22Rv1 (cell line): ENCODE measurements at regions not wholly inside any gene's neighbourhood (a gene's known extent, or its start where the extent isn't known, plus 50 kb on each side); places are given as distances from the start of the nearest gene placed in this dataset.

Experiments
- H3K27ac ChIP-seq: fragments of 450-650 bp; 2 replicates; pipeline ENCODE4 v1.5.1; 2017
- ZFX ChIP-seq: fragments of 450-650 bp; IDR thresholded peaks from 2 replicates; pipeline ENCODE4 v1.6.1; 2017; ENCODE audit warnings: antibody characterized with exemption, borderline replicate concordance
- TF ChIP-seq, protein P1 (sequence below): fragments of 450-650 bp; IDR thresholded peaks from 2 replicates; pipeline ENCODE4 v1.5.1; 2017; ENCODE audit warnings: mild to moderate bottlenecking

DNA sequence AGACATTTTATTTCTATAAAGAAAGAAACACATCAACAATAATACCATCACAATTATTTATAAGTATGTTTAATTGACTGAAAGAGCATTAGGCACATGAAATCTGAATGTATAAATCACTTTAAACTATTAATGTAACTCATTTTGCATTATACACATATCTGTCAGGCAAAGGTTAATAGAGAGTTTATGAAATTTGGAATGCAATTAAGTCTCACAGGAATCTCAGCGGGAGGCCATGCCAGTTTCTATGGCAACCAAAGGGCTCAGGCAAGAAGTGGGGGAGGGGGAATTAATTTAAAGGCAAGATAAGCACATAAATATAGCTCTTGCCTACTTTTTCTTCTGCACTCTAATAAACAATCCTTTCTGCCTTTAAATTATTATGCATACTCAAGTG is 152.6 kb downstream of the SLC16A9 start:
- no peak overlapping the region for H3K27ac ChIP-seq
- TF ChIP-seq, protein P1, sequence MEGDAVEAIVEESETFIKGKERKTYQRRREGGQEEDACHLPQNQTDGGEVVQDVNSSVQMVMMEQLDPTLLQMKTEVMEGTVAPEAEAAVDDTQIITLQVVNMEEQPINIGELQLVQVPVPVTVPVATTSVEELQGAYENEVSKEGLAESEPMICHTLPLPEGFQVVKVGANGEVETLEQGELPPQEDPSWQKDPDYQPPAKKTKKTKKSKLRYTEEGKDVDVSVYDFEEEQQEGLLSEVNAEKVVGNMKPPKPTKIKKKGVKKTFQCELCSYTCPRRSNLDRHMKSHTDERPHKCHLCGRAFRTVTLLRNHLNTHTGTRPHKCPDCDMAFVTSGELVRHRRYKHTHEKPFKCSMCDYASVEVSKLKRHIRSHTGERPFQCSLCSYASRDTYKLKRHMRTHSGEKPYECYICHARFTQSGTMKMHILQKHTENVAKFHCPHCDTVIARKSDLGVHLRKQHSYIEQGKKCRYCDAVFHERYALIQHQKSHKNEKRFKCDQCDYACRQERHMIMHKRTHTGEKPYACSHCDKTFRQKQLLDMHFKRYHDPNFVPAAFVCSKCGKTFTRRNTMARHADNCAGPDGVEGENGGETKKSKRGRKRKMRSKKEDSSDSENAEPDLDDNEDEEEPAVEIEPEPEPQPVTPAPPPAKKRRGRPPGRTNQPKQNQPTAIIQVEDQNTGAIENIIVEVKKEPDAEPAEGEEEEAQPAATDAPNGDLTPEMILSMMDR: no peak
- no peak for TF ChIP-seq ZFX

DNA sequence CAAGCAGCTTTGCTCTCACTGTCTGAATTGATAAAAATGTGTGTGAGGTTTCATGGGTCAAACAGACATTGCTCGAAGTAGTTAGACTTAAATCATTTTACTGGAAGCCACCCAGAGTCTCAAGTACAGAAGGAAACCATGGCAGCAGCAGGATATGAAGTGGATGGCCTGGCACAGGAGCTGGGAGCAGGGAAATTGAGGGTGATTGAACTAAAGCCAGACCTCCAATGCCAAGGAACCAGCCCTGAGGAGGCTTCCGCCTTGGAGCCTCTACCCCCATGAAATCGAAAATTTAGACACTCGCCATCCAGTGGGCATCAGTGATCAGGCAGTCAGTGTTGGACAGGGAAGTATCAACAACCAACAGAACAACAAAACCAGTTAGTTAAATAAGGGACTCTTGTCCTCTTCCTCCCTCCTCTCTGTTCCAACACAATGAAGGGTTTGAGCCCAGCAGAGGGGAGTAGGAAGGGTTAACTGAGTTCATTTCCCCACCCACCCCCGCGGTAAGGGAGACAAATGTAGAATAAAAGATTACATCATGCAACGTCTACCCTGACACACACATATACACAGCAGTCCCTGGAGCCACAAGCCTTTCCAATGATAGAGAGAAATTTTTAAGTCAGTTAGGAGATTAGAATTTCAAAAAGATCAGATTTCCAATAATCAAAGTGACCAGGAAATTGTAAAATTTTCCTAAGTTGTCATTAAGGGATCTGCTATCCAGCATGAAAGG is 156.3 kb downstream of the SLC16A9 start:
- TF ChIP-seq, protein P1: no peak
- no peak for TF ChIP-seq ZFX

DNA sequence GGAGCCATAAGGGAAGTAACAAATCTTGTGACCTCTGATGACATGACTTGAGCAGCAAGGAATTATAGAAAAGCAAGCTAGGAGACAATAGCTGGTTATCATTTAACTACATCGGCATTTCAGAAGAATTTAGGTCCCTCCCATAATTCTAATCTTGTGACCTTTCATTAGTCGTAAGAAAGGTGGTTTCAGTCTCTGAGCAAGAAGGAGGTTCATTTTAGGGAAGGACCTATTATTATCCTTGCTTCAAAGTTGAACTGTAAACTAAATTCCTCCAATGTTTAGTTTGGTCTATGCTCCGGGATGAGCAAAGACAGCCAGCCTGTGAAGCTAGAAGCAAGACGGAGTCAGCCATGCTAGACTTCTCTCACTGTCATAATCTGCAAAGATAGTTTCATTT is 159.6 kb downstream of the SLC16A9 start:
- no peak for TF ChIP-seq ZFX
- TF ChIP-seq, protein P1: no peak
- no peak overlapping the region for H3K27ac ChIP-seq

More for the DNA sequence above, 156.3 kb downstream of the SLC16A9 start:
- H3K27ac ChIP-seq: no peak overlapping the region

DNA sequence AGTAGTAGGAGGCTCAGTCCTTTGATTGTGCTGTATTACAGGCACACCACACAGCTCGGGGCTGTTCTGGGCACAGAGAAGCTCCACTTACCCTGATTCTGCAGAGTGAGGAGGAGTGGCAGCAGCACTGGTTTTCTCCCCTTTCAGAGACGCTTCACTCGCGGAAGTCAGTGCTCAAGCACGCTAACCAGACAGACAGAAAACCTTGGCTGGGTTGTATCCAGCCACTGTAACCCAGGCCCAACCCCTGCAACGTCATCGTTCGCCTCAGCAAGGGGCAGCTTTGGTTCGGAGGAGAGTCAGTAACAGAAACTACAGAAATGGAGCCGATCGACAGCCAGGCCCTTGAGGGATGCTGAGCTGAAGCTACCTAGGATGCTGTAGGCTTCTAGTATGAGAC is 171.0 kb downstream of the SLC16A9 start:
- no peak overlapping the region for H3K27ac ChIP-seq
- TF ChIP-seq, protein P1: no peak
- TF ChIP-seq ZFX: no peak

DNA sequence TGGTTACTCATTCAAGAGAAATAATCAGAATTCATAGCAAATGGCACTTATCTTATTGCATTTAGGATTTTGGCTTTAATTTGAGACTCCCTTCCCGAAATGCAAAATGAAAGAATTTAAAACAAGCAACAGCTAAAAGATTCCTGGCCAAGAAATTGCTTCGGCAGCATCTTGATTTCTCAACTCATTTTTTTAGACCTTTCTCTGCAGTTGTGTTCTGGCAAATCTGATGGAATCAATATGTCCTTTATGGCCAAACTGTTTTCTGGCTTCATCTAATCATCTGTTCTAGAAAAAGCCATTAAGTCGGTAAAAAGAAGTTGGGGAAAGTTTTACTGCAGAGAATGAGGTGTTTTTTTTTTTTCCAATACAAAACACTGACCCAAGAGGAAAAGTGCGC is 172.1 kb downstream of the SLC16A9 start:
- peak overlapping the region; percentile 72 for H3K27ac ChIP-seq
- TF ChIP-seq, protein P1: no peak

DNA sequence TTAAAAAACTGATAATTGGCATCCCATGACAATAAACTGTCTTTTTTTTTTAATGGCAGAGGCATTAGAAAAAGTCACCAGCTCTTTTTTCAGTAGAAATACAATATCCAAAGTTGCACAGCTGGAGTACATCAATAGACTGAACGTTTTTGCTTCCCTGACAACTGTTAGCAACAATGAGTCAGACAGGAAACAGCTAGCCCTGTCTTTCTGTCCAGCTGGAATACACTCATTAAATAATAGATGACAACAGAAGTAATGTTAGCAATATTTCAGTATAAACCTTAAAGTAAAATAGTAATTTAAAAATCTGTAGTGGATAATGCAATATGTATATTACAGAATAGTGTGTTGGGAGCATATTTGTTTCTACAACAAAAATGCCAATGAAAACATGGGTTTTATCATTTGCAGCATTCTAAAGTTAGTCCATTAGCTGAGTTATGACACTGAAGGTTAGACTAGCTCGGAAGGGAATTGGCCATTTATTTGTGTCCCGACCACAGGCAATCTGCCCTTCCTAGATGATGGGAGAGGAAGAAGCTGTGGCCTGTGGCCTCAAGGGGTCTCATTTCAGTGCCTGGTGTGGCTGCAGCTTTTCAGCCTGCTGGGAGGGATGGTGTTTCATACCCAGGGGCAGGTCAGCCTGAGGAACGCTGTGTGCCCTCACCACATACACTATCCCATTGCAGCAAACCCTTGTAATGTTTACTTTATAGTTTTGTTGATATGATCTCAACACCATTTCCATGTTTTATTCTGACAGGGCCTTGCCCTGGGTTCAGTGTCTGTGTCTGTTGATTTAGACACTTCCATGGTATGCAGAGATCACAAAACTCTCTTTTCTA is 173.3 kb downstream of the SLC16A9 start:
- H3K27ac ChIP-seq: peak overlapping the region; percentile 72
- TF ChIP-seq ZFX: no peak
- TF ChIP-seq, protein P1: no peak

DNA sequence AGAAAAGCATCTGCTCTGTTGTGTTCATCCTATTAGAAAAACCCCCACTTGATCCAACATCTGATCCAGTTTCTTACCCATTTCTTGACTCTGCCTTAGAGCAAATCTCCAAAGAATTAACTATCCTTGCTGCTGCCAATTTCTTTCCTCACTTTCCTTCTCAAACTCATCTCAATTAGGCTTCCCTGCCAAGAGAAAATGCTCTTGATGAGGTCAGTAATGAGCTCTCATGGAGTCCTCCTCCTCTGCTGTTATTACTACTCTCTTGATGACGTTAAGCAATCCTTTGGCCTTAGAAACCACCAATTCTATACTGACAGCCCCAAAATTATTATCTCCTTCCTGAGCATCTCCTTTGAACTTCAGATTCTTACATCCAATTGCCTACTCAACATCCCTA is 162.0 kb upstream of the FAM13C start:
- TF ChIP-seq, protein P1: no peak
- TF ChIP-seq ZFX: no peak
- no peak overlapping the region for H3K27ac ChIP-seq
